ENCODE measurements at regions not wholly inside any gene's neighbourhood (a gene's known extent, or its start where the extent isn't known, plus 50 kb on each side); places are given as distances from the start of the nearest gene placed in this dataset.

DNA sequence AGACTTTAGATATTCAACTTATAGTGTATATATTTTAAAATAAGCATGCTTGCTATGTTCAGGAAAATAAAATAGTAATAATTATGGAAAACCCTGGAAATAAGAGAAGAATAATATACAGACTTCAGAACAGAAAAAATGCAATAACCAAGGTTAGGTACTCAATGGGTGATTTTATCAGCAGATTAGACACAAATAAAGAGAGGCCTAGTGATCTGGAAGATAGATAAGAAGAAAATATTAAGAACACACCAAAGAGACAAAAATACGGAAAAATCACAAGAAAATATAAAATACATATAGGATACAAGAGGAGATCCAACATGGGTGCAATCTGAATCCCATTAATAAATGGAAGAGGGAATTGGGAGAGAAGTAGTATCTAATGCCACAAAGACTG, 1348.5 kb upstream of the WWC1 start:
- CTCF ChIA-PET, result no interaction called here
- ATAC-seq (no peak), DNase-seq (no peak)
- H3K4me1 ChIP-seq (ENCODE audit: control insufficient read depth in 2 of 2, insufficient read depth in 2 of 2, low read length in 2 of 2), result no peaks in the 10 kb centered on the region
- no peaks in the 10 kb centered on the region for H3K9me3 ChIP-seq (ENCODE audit: control insufficient read depth in 2 of 3, low read length in 3 of 3)
- intact Hi-C loops (cut with micrococcal nuclease), result no loop called here
- H3K4me3 Mint-ChIP-seq, result no peak overlapping the region
- no peaks in the 10 kb centered on the region for H3K27me3 ChIP-seq (ENCODE audit: control insufficient read depth in 2 of 2, insufficient read depth in 2 of 2, low read length in 2 of 2)
- H3K36me3 Mint-ChIP-seq, result no peaks in the 10 kb centered on the region
- no peaks in the 10 kb centered on the region for H3K36me3 ChIP-seq (ENCODE audit: control insufficient read depth in 2 of 3, insufficient read depth in 3 of 3, low read length in 3 of 3)
- no peak overlapping the region for H3K27ac ChIP-seq (ENCODE audit: low read depth, low read length)
- H3K4me3 ChIP-seq (ENCODE audit: low read length), result no peak overlapping the region
- H3K27me3 Mint-ChIP-seq, result no peaks in the 10 kb centered on the region
- POLR2A ChIA-PET, result no interaction called here
- no peak overlapping the region for H3K27ac Mint-ChIP-seq
- H3K9me3 Mint-ChIP-seq, result peaks cover 0 to 21% (median 11%) of the 10 kb centered on the region in 11 donors
- H3K4me1 Mint-ChIP-seq, result no peaks in the 10 kb centered on the region

GRCh38 chr5:166947045-166947444, 1344.4 kb upstream of the WWC1 start:
- Histone ChIP-seq H3K36me3 (ENCODE audit: control insufficient read depth in 2 of 3, insufficient read depth in 3 of 3, low read length in 3 of 3) (no peaks in the 10 kb centered on the region), H3K4me3 (ENCODE audit: low read length) (no peak overlapping the region), H3K9me3 (ENCODE audit: control insufficient read depth in 2 of 3, low read length in 3 of 3) (no peaks in the 10 kb centered on the region), H3K4me1 (ENCODE audit: control insufficient read depth in 2 of 2, insufficient read depth in 2 of 2, low read length in 2 of 2) (no peaks in the 10 kb centered on the region), H3K27ac (ENCODE audit: low read depth, low read length) (no peak overlapping the region), H3K27me3 (ENCODE audit: control insufficient read depth in 2 of 2, insufficient read depth in 2 of 2, low read length in 2 of 2) (no peaks in the 10 kb centered on the region)
- intact Hi-C loops (cut with micrococcal nuclease), result no loop called here
- CTCF ChIA-PET, result no interaction called here
- POLR2A ChIA-PET, result no interaction called here
- no peak overlapping the region for H3K4me3 Mint-ChIP-seq
- H3K27ac Mint-ChIP-seq, result no peak overlapping the region
- DNase-seq (no peak), ATAC-seq (no peak)
- H3K9me3 Mint-ChIP-seq, result peaks cover 2 to 13% (median 5%) of the 10 kb centered on the region in 11 donors
- no peaks in the 10 kb centered on the region for H3K4me1 Mint-ChIP-seq
- H3K27me3 Mint-ChIP-seq, result no peaks in the 10 kb centered on the region
- no peaks in the 10 kb centered on the region for H3K36me3 Mint-ChIP-seq

- no peak overlapping the region for H3K27ac ChIP-seq (ENCODE audit: low read depth, low read length)
- no peaks in the 10 kb centered on the region for H3K27me3 Mint-ChIP-seq
- H3K9me3 Mint-ChIP-seq, result peaks cover 0 to 9% (median 2%) of the 10 kb centered on the region in 11 donors
- H3K36me3 ChIP-seq (ENCODE audit: control insufficient read depth in 2 of 3, insufficient read depth in 3 of 3, low read length in 3 of 3), result no peaks in the 10 kb centered on the region
- H3K4me3 ChIP-seq (ENCODE audit: low read length), result no peak overlapping the region
- H3K9me3 ChIP-seq (ENCODE audit: control insufficient read depth in 2 of 3, low read length in 3 of 3), result no peaks in the 10 kb centered on the region
- ATAC-seq (no peak), DNase-seq (no peak)
- H3K27me3 ChIP-seq (ENCODE audit: control insufficient read depth in 2 of 2, insufficient read depth in 2 of 2, low read length in 2 of 2), result no peaks in the 10 kb centered on the region
- H3K4me1 Mint-ChIP-seq, result no peaks in the 10 kb centered on the region
- no peak overlapping the region for H3K4me3 Mint-ChIP-seq
- intact Hi-C loops (cut with micrococcal nuclease), result no loop called here
- H3K4me1 ChIP-seq (ENCODE audit: control insufficient read depth in 2 of 2, insufficient read depth in 2 of 2, low read length in 2 of 2), result no peaks in the 10 kb centered on the region
- CTCF ChIA-PET, result no interaction called here
- POLR2A ChIA-PET, result no interaction called here
- no peak overlapping the region for H3K27ac Mint-ChIP-seq
- no peaks in the 10 kb centered on the region for H3K36me3 Mint-ChIP-seq
These were observed 1342.8 kb upstream of the WWC1 start for GRCh38 chr5:166948679-166949078.

- no peaks in the 10 kb centered on the region for H3K27me3 ChIP-seq (ENCODE audit: control insufficient read depth in 2 of 2, insufficient read depth in 2 of 2, low read length in 2 of 2)
- no peaks in the 10 kb centered on the region for H3K4me1 Mint-ChIP-seq
- no peaks in the 10 kb centered on the region for H3K9me3 ChIP-seq (ENCODE audit: control insufficient read depth in 2 of 3, low read length in 3 of 3)
- no peak overlapping the region for H3K4me3 ChIP-seq (ENCODE audit: low read length)
- H3K4me1 ChIP-seq (ENCODE audit: control insufficient read depth in 2 of 2, insufficient read depth in 2 of 2, low read length in 2 of 2), result no peaks in the 10 kb centered on the region
- no peak overlapping the region for H3K27ac ChIP-seq (ENCODE audit: low read depth, low read length)
- no peak overlapping the region for H3K4me3 Mint-ChIP-seq
- DNase-seq (no peak), ATAC-seq (no peak)
- no peaks in the 10 kb centered on the region for H3K36me3 Mint-ChIP-seq
- POLR2A ChIA-PET, result no interaction called here
- peaks cover 0 to 9% (median 0%) of the 10 kb centered on the region in 11 donors for H3K9me3 Mint-ChIP-seq
- intact Hi-C loops (cut with micrococcal nuclease), result no loop called here
- no peaks in the 10 kb centered on the region for H3K36me3 ChIP-seq (ENCODE audit: control insufficient read depth in 2 of 3, insufficient read depth in 3 of 3, low read length in 3 of 3)
- no peaks in the 10 kb centered on the region for H3K27me3 Mint-ChIP-seq
- no peak overlapping the region for H3K27ac Mint-ChIP-seq
- CTCF ChIA-PET, result no interaction called here
These were observed 1339.4 kb upstream of the WWC1 start for GRCh38 chr5:166952048-166952447.

GRCh38 chr5:166957782-166958181, 1333.7 kb upstream of the WWC1 start:
- intact Hi-C loops (cut with micrococcal nuclease), result no loop called here

DNA sequence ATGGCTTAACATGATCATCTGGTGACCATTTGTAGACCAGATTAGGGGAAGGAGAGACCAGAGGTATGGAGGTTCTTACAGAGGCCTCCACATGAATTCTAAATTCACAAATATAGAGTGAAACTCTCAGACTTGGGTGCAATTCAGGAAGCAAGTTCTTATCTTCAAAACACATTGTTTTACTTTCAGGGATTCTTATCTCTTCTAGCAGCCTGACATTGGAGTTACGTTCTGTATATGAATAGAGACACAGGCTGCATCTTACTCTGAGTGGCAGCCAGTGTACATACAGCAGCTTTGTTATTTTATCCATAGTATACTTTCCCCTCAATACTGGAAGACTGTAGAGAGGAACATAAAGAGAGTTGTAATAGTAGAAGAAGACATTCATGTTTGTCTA, 1331.7 kb upstream of the WWC1 start:
- ChIA-PET CTCF (no interaction called here), POLR2A (no interaction called here)
- H3K4me1 Mint-ChIP-seq, result no peaks in the 10 kb centered on the region
- H3K36me3 Mint-ChIP-seq, result peaks cover 0 to 5% (median 0%) of the 10 kb centered on the region in 5 donors
- intact Hi-C loops (cut with micrococcal nuclease), result no loop called here
- H3K4me1 ChIP-seq (ENCODE audit: control insufficient read depth in 2 of 2, insufficient read depth in 2 of 2, low read length in 2 of 2), result no peaks in the 10 kb centered on the region
- ATAC-seq, result no peak
- H3K27me3 Mint-ChIP-seq, result no peaks in the 10 kb centered on the region
- no peaks in the 10 kb centered on the region for H3K36me3 ChIP-seq (ENCODE audit: control insufficient read depth in 2 of 3, insufficient read depth in 3 of 3, low read length in 3 of 3)
- peaks cover 0 to 23% (median 7%) of the 10 kb centered on the region in 11 donors for H3K9me3 Mint-ChIP-seq
- no peak overlapping the region for H3K4me3 ChIP-seq (ENCODE audit: low read length)
- DNase-seq, result no peak
- no peaks in the 10 kb centered on the region for H3K27me3 ChIP-seq (ENCODE audit: control insufficient read depth in 2 of 2, insufficient read depth in 2 of 2, low read length in 2 of 2)
- no peak overlapping the region for H3K4me3 Mint-ChIP-seq
- no peak overlapping the region for H3K27ac Mint-ChIP-seq
- no peaks in the 10 kb centered on the region for H3K9me3 ChIP-seq (ENCODE audit: control insufficient read depth in 2 of 3, low read length in 3 of 3)
- no peak overlapping the region for H3K27ac ChIP-seq (ENCODE audit: low read depth, low read length)

More at GRCh38 chr5:166957782-166958181, 1333.7 kb upstream of the WWC1 start:
- Mint-ChIP-seq H3K27me3 (no peaks in the 10 kb centered on the region), H3K27ac (no peak overlapping the region), H3K4me3 (no peak overlapping the region), H3K9me3 (peaks cover 0 to 23% (median 3%) of the 10 kb centered on the region in 11 donors), H3K36me3 (no peaks in the 10 kb centered on the region), H3K4me1 (no peaks in the 10 kb centered on the region)
- no peaks in the 10 kb centered on the region for H3K4me1 ChIP-seq (ENCODE audit: control insufficient read depth in 2 of 2, insufficient read depth in 2 of 2, low read length in 2 of 2)
- H3K27me3 ChIP-seq (ENCODE audit: control insufficient read depth in 2 of 2, insufficient read depth in 2 of 2, low read length in 2 of 2), result no peaks in the 10 kb centered on the region
- DNase-seq (no peak), ATAC-seq (no peak)
- POLR2A ChIA-PET, result no interaction called here
- CTCF ChIA-PET, result no interaction called here
- H3K27ac ChIP-seq (ENCODE audit: low read depth, low read length), result no peak overlapping the region
- H3K36me3 ChIP-seq (ENCODE audit: control insufficient read depth in 2 of 3, insufficient read depth in 3 of 3, low read length in 3 of 3), result no peaks in the 10 kb centered on the region
- H3K9me3 ChIP-seq (ENCODE audit: control insufficient read depth in 2 of 3, low read length in 3 of 3), result no peaks in the 10 kb centered on the region
- H3K4me3 ChIP-seq (ENCODE audit: low read length), result no peak overlapping the region

DNA sequence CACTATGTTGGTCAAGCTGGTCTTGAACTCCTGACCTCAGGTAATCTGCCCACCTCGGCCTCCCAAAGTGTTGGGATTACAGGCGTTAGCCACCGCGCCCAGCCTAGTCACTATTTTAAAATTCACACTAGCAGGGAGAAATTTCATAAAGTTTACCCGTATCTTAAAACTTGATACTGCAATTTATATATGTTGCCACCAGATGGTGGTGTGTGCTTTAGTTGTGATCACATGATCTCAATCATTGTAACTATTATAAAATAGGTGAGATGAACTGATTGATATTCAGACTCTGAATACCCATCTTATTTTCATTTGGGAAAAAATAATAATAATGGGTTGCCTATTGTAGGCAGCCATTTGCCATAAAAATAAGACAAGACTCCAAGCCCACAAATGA, 1330.4 kb upstream of the WWC1 start:
- Mint-ChIP-seq H3K4me3 (no peak overlapping the region), H3K9me3 (peaks cover 2 to 23% (median 7%) of the 10 kb centered on the region in 11 donors), H3K4me1 (no peaks in the 10 kb centered on the region), H3K36me3 (peaks cover 0 to 5% (median 0%) of the 10 kb centered on the region in 5 donors), H3K27me3 (no peaks in the 10 kb centered on the region), H3K27ac (no peak overlapping the region)
- Histone ChIP-seq H3K4me1 (ENCODE audit: control insufficient read depth in 2 of 2, insufficient read depth in 2 of 2, low read length in 2 of 2) (no peaks in the 10 kb centered on the region), H3K27ac (ENCODE audit: low read depth, low read length) (no peak overlapping the region), H3K4me3 (ENCODE audit: low read length) (no peak overlapping the region), H3K27me3 (ENCODE audit: control insufficient read depth in 2 of 2, insufficient read depth in 2 of 2, low read length in 2 of 2) (no peaks in the 10 kb centered on the region), H3K9me3 (ENCODE audit: control insufficient read depth in 2 of 3, low read length in 3 of 3) (no peaks in the 10 kb centered on the region), H3K36me3 (ENCODE audit: control insufficient read depth in 2 of 3, insufficient read depth in 3 of 3, low read length in 3 of 3) (no peaks in the 10 kb centered on the region)
- CTCF ChIA-PET, result no interaction called here
- intact Hi-C loops (cut with micrococcal nuclease), result no loop called here
- ATAC-seq (no peak), DNase-seq (no peak)
- POLR2A ChIA-PET, result no interaction called here

All from naive thymus-derived CD4-positive, alpha-beta T cell (primary cell).